Panc1 (cell line): ENCODE measurements at regions not wholly inside any gene's neighbourhood (a gene's known extent, or its start where the extent isn't known, plus 50 kb on each side); places are given as distances from the start of the nearest gene placed in this dataset.

Experiments
- ATAC-seq: fragments of 200-7000 bp; cut with Tn5 transposase; 2 replicates; pipeline ENCODE4 v1.9.1; 2020; ENCODE audit warnings: mild to moderate bottlenecking, moderate library complexity
- BruUV-seq: library from RNA; stranded (reverse); fragments of 400-500 nt; replicated peaks from 2 replicates; lab custom pipeline; 2021; lab: Mats Ljungman, UMichigan
- CTCF ChIA-PET: fragments of 300-600 bp; sonication (Branson Sonifier 250); formaldehyde crosslinking; loops from one replicate; lab custom pipeline; 2022; ENCODE audit warnings: antibody characterized with exemption; lab: Charles Lee
- POLR2A ChIA-PET: fragments of 300-600 bp; sonication (Branson Sonifier 250); formaldehyde crosslinking; loops from one replicate; lab custom pipeline; 2022; ENCODE audit warnings: antibody characterized with exemption; lab: Charles Lee
- DNase-seq: peaks from one replicate; pipeline ENCODE4 v3.0.0-alpha.2; 2010; ENCODE audit warnings: low read depth, low spot score
- H3K27ac ChIP-seq: 2 replicates; pipeline ENCODE4 v1.5.1; 2011; ENCODE audit warnings: mild to moderate bottlenecking, low read length, inconsistent platforms
- H3K27me3 ChIP-seq: fragments of 200-500 bp; sonication (Bioruptor generic); 2 replicates; pipeline ENCODE4 v1.6.0; 2014; ENCODE audit warnings: low read length, inconsistent platforms; ENCODE audit not compliant: control insufficient read depth, insufficient read depth
- H3K36me3 ChIP-seq: fragments of 200-500 bp; sonication (Bioruptor generic); 2 replicates; pipeline ENCODE4 v1.5.1; 2014; ENCODE audit warnings: inconsistent platforms, mild to moderate bottlenecking, low read length, moderate library complexity; ENCODE audit not compliant: control insufficient read depth, insufficient read depth
- H3K4me1 ChIP-seq: 2 replicates; pipeline ENCODE4 v1.5.1; 2011; ENCODE audit warnings: inconsistent platforms, mild to moderate bottlenecking, low read length, moderate library complexity; ENCODE audit not compliant: control insufficient read depth, insufficient read depth
- H3K4me3 ChIP-seq, 2 experiments: 2 replicates each; pipeline ENCODE4 v1.5.1; 2011 to 2012; ENCODE audit warnings: low read depth in 2 of 2, low read length in 2 of 2, mild to moderate bottlenecking in 2 of 2, inconsistent platforms in 1 of 2, moderate library complexity in 1 of 2
- H3K9me3 ChIP-seq: fragments of 200-500 bp; sonication (Bioruptor generic); 2 replicates; pipeline ENCODE4 v1.5.1; 2014; ENCODE audit warnings: low read depth, mild to moderate bottlenecking, inconsistent platforms, low read length, moderate library complexity; ENCODE audit not compliant: control insufficient read depth, insufficient read depth
- POLR2AphosphoS5 ChIP-seq: IDR thresholded peaks from 2 replicates; pipeline ENCODE4 v1.6.1; 2012; ENCODE audit warnings: mild to moderate bottlenecking, low read depth, low read length, moderate library complexity
- SIN3A ChIP-seq: IDR thresholded peaks from 2 replicates; pipeline ENCODE4 v1.6.1; 2012; ENCODE audit warnings: low read depth, mild to moderate bottlenecking, low read length, moderate library complexity, borderline replicate concordance; ENCODE audit not compliant: insufficient read depth
- TCF7L2 ChIP-seq: IDR thresholded peaks from 2 replicates; pipeline ENCODE4 v1.6.1; 2011; ENCODE audit warnings: mild to moderate bottlenecking, low read depth, low read length, inconsistent platforms
- in situ Hi-C: cut with HindIII; loops from 2 replicates; pipeline ENCODE4 v1.10.0; 2016; ENCODE audit warnings: low sequenced_read_pairs, low pct_unique_long_range_greater_than_20kb
- intact Hi-C: fragments of 100-400 bp; cut with micrococcal nuclease; formaldehyde crosslinking; loops from one replicate; pipeline ENCODE4 v1.10.0; 2022; ENCODE audit not compliant: unreplicated experiment
- TF ChIP-seq, protein P1 (sequence below): fragments of 450-650 bp; IDR thresholded peaks from 2 replicates; pipeline ENCODE4 v1.5.1; 2017; ENCODE audit warnings: mild to moderate bottlenecking
- TF ChIP-seq, protein P2 (sequence below), 2 experiments: IDR thresholded peaks; 2 replicates each; pipeline ENCODE4 v1.6.1; 2011 to 2012; ENCODE audit warnings: low read depth in 2 of 2, control low read depth in 1 of 2, low read length in 1 of 2, mild to moderate bottlenecking in 1 of 2, moderate library complexity in 1 of 2; ENCODE audit not compliant: insufficient read depth in 1 of 2

- ChIA-PET CTCF (no interaction called here), POLR2A (no interaction called here)
- no peaks in the 10 kb centered on the region for H3K4me1 ChIP-seq
- H3K4me3 ChIP-seq, result no peak overlapping the region
- no peak for ATAC-seq
- in situ Hi-C loops, result no loop called here
- BruUV-seq, result no TSS peak
- H3K9me3 ChIP-seq, result no peaks in the 10 kb centered on the region
- H3K36me3 ChIP-seq, result no peaks in the 10 kb centered on the region
- DNase-seq, result no peak
- H3K27me3 ChIP-seq, result no peaks in the 10 kb centered on the region
- TF ChIP-seq POLR2AphosphoS5, result no peak
- TF ChIP-seq, protein P1, sequence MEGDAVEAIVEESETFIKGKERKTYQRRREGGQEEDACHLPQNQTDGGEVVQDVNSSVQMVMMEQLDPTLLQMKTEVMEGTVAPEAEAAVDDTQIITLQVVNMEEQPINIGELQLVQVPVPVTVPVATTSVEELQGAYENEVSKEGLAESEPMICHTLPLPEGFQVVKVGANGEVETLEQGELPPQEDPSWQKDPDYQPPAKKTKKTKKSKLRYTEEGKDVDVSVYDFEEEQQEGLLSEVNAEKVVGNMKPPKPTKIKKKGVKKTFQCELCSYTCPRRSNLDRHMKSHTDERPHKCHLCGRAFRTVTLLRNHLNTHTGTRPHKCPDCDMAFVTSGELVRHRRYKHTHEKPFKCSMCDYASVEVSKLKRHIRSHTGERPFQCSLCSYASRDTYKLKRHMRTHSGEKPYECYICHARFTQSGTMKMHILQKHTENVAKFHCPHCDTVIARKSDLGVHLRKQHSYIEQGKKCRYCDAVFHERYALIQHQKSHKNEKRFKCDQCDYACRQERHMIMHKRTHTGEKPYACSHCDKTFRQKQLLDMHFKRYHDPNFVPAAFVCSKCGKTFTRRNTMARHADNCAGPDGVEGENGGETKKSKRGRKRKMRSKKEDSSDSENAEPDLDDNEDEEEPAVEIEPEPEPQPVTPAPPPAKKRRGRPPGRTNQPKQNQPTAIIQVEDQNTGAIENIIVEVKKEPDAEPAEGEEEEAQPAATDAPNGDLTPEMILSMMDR, result no peak
- TF ChIP-seq SIN3A, result no peak
- TF ChIP-seq, protein P2, sequence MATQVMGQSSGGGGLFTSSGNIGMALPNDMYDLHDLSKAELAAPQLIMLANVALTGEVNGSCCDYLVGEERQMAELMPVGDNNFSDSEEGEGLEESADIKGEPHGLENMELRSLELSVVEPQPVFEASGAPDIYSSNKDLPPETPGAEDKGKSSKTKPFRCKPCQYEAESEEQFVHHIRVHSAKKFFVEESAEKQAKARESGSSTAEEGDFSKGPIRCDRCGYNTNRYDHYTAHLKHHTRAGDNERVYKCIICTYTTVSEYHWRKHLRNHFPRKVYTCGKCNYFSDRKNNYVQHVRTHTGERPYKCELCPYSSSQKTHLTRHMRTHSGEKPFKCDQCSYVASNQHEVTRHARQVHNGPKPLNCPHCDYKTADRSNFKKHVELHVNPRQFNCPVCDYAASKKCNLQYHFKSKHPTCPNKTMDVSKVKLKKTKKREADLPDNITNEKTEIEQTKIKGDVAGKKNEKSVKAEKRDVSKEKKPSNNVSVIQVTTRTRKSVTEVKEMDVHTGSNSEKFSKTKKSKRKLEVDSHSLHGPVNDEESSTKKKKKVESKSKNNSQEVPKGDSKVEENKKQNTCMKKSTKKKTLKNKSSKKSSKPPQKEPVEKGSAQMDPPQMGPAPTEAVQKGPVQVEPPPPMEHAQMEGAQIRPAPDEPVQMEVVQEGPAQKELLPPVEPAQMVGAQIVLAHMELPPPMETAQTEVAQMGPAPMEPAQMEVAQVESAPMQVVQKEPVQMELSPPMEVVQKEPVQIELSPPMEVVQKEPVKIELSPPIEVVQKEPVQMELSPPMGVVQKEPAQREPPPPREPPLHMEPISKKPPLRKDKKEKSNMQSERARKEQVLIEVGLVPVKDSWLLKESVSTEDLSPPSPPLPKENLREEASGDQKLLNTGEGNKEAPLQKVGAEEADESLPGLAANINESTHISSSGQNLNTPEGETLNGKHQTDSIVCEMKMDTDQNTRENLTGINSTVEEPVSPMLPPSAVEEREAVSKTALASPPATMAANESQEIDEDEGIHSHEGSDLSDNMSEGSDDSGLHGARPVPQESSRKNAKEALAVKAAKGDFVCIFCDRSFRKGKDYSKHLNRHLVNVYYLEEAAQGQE (IDR thresholded peaks at IDR 0.05; ENCODE audit: insufficient read depth in 1 of 2, low read depth in 2 of 2, low read length in 1 of 2), result no peak
- TF ChIP-seq TCF7L2, result no peak
- intact Hi-C loops, result no loop called here
- H3K27ac ChIP-seq, result no peak overlapping the region
Observed at GRCh38 chr9:18017136-18017535, 438.3 kb downstream of the SH3GL2 start.

GRCh38 chr9:18018221-18018620, 439.4 kb downstream of the SH3GL2 start:
- CTCF ChIA-PET, result no interaction called here
- DNase-seq (no peak), ATAC-seq (no peak)
- TF ChIP-seq TCF7L2, result no peak
- TF ChIP-seq POLR2AphosphoS5, result no peak
- TF ChIP-seq, protein P1, result no peak
- TF ChIP-seq, protein P2 (IDR thresholded peaks at IDR 0.05; ENCODE audit: insufficient read depth in 1 of 2, low read depth in 2 of 2, low read length in 1 of 2), result no peak
- no peak for TF ChIP-seq SIN3A
- intact Hi-C loops (no loop called here), in situ Hi-C loops (no loop called here)
- Histone ChIP-seq H3K27ac (no peak overlapping the region), H3K4me3 (no peak overlapping the region), H3K9me3 (no peaks in the 10 kb centered on the region), H3K4me1 (no peaks in the 10 kb centered on the region), H3K36me3 (no peaks in the 10 kb centered on the region), H3K27me3 (no peaks in the 10 kb centered on the region)
- BruUV-seq, result no TSS peak
- POLR2A ChIA-PET, result no interaction called here
